ENCODE measurements at regions not wholly inside any gene's neighbourhood (a gene's known extent, or its start where the extent isn't known, plus 50 kb on each side); places are given as distances from the start of the nearest gene placed in this dataset.

GRCh38 chr1:22350924-22351767, 100.5 kb upstream of the ZBTB40 start:
- H3K9me3 ChIP-seq (ENCODE audit: control insufficient read depth, insufficient read depth, low read length) = no peaks in the 10 kb centered on the region
- peaks cover 15% of the 10 kb centered on the region; the same call in 1 of the 2 replicates for H3K27me3 ChIP-seq (ENCODE audit: control insufficient read depth, insufficient read depth, low read length)
- no peak overlapping the region for H3K27ac ChIP-seq (ENCODE audit: low read depth, low read length)
- no peak overlapping the region for H3K4me3 ChIP-seq (ENCODE audit: low read depth, low read length)
- H3K36me3 ChIP-seq (ENCODE audit: control insufficient read depth, insufficient read depth, low read length) = no peaks in the 10 kb centered on the region
- H3K4me1 ChIP-seq (ENCODE audit: control insufficient read depth, insufficient read depth, low read length) = peaks cover 18% of the 10 kb centered on the region
- no peak overlapping the region for H3K9ac ChIP-seq (ENCODE audit: low read depth, low read length)

GRCh38 chr1:22351768-22352080, 99.9 kb upstream of the ZBTB40 start:
- H3K27ac ChIP-seq (ENCODE audit: low read depth, low read length) = no peak overlapping the region
- no peak overlapping the region for H3K9ac ChIP-seq (ENCODE audit: low read depth, low read length)
- no peaks in the 10 kb centered on the region for H3K36me3 ChIP-seq (ENCODE audit: control insufficient read depth, insufficient read depth, low read length)
- no peak overlapping the region for H3K4me3 ChIP-seq (ENCODE audit: low read depth, low read length)
- H3K27me3 ChIP-seq (ENCODE audit: control insufficient read depth, insufficient read depth, low read length) = peaks cover 15% of the 10 kb centered on the region; the same call in 1 of the 2 replicates
- H3K4me1 ChIP-seq (ENCODE audit: control insufficient read depth, insufficient read depth, low read length) = peaks cover 18% of the 10 kb centered on the region
- H3K9me3 ChIP-seq (ENCODE audit: control insufficient read depth, insufficient read depth, low read length) = no peaks in the 10 kb centered on the region

DNA sequence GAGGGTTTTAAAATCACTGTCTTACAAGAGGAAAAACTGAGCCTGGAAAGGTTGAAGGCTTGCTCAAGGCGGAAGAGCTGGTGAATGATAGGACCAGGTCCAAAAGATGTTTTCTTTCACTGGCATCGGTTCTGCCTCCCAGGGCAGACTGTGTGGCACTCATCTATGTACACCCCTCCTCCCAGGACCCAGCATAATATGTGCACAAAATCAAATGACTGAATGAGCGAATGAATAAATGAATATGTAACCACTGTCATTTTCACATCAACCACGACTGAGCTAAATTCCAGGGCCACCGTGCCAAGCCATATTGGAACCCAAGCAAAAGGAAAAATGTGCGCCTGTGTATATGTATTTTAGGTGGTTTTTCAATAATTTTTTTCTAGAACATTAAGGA, 99.3 kb upstream of the ZBTB40 start:
- H3K27ac ChIP-seq (ENCODE audit: low read depth, low read length) = no peak overlapping the region
- peaks cover 15% of the 10 kb centered on the region; the same call in 1 of the 2 replicates for H3K27me3 ChIP-seq (ENCODE audit: control insufficient read depth, insufficient read depth, low read length)

DNA sequence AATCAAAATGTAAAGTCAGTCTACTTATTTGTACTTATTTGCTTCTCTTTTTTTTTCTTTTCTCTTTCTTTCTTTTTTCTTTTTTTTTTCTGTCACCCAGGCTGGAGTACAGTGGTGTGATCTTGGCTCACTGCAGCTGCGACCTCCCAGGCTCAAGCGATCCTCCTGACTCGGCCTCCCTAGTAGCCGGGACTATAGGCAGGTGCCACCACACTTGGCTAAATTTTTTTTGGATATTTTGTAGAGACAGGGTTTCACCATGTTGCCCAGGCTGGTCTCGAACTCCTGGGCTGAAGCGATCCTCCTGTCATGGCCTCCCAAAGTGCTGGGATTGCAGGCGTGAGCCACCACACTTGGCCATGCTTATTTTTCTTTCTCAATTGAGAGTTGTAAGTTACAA, 98.8 kb upstream of the ZBTB40 start:
- H3K36me3 ChIP-seq (ENCODE audit: control insufficient read depth, insufficient read depth, low read length) = no peaks in the 10 kb centered on the region
- no peak overlapping the region for H3K4me3 ChIP-seq (ENCODE audit: low read depth, low read length)
- H3K9me3 ChIP-seq (ENCODE audit: control insufficient read depth, insufficient read depth, low read length) = no peaks in the 10 kb centered on the region
- peaks cover 15% of the 10 kb centered on the region; the same call in 1 of the 2 replicates for H3K27me3 ChIP-seq (ENCODE audit: control insufficient read depth, insufficient read depth, low read length)
- no peak overlapping the region for H3K9ac ChIP-seq (ENCODE audit: low read depth, low read length)
- H3K4me1 ChIP-seq (ENCODE audit: control insufficient read depth, insufficient read depth, low read length) = peaks cover 18% of the 10 kb centered on the region
- H3K27ac ChIP-seq (ENCODE audit: low read depth, low read length) = no peak overlapping the region

More for the DNA sequence above, 99.3 kb upstream of the ZBTB40 start:
- no peak overlapping the region for H3K9ac ChIP-seq (ENCODE audit: low read depth, low read length)
- no peak overlapping the region for H3K4me3 ChIP-seq (ENCODE audit: low read depth, low read length)
- H3K4me1 ChIP-seq (ENCODE audit: control insufficient read depth, insufficient read depth, low read length) = peaks cover 18% of the 10 kb centered on the region
- no peaks in the 10 kb centered on the region for H3K9me3 ChIP-seq (ENCODE audit: control insufficient read depth, insufficient read depth, low read length)
- no peaks in the 10 kb centered on the region for H3K36me3 ChIP-seq (ENCODE audit: control insufficient read depth, insufficient read depth, low read length)

DNA sequence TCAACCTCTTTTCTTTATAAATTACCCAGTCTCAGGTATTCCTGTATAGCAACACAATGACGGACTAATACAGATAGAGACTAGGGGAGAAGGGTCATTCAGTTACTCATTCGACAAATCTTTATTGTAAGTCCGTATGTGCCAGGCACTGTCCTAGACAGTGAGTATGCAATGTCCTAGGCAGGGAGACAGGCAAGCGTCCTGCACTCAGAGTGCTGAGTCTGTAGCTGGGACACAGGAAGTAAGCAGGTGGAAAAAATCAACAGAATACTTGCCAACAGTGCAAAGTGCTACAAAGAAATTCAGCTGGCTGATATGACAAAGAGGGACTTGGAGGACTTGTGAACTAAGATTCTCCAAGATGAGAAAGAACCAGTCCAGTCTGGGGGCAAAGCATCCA, 92.2 kb upstream of the ZBTB40 start:
- Histone ChIP-seq H3K9ac (ENCODE audit: low read depth, low read length) (no peak overlapping the region), H3K4me1 (ENCODE audit: control insufficient read depth, insufficient read depth, low read length) (no peaks in the 10 kb centered on the region), H3K9me3 (ENCODE audit: control insufficient read depth, insufficient read depth, low read length) (no peaks in the 10 kb centered on the region), H3K4me3 (ENCODE audit: low read depth, low read length) (no peak overlapping the region), H3K36me3 (ENCODE audit: control insufficient read depth, insufficient read depth, low read length) (no peaks in the 10 kb centered on the region), H3K27ac (ENCODE audit: low read depth, low read length) (no peak overlapping the region), H3K27me3 (ENCODE audit: control insufficient read depth, insufficient read depth, low read length) (no peaks in the 10 kb centered on the region)

DNA sequence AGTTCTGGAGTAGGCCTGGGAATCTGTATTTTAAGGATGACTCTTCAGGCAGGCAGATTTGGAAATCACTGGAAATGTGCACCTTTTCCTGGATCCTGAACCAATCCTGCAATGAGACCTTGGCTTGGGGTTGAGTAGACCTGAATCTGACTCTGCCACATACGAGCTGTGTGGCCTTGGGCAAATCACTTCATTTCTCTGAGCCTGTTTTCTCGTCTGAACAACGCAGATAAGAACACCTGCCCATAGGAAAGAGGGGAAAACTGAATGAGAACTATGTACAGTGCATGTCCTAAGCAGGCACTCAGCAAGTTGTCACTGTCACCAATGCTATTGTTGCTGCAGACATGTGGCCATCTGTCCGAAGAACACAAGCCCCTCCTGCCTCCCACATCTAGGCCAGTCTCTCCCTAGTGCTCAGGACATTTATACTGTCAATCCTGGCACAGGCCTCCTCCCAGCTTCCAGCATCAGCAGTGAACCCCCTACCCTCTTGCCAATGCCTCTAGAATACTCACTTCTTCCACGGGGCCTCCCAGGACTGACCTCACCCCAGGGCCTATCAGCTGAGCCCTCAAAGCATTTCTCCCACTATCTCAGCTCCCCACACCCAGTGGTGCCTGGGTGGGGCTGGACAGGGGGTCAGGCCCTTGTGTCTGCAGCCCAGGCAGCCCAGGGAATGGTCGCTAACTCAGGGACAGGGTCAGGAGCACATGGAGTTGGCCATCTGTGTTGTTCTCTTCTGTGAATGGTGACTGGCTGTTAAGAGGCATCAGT, 88.8 kb upstream of the ZBTB40 start:
- Histone ChIP-seq H3K36me3 (ENCODE audit: control insufficient read depth, insufficient read depth, low read length) (no peaks in the 10 kb centered on the region), H3K4me3 (ENCODE audit: low read depth, low read length) (no peak overlapping the region), H3K27me3 (ENCODE audit: control insufficient read depth, insufficient read depth, low read length) (no peaks in the 10 kb centered on the region), H3K27ac (ENCODE audit: low read depth, low read length) (no peak overlapping the region), H3K4me1 (ENCODE audit: control insufficient read depth, insufficient read depth, low read length) (no peaks in the 10 kb centered on the region), H3K9me3 (ENCODE audit: control insufficient read depth, insufficient read depth, low read length) (no peaks in the 10 kb centered on the region), H3K9ac (ENCODE audit: low read depth, low read length) (no peak overlapping the region)

- Histone ChIP-seq H3K4me1 (ENCODE audit: control insufficient read depth, insufficient read depth, low read length) (no peaks in the 10 kb centered on the region), H3K9ac (ENCODE audit: low read depth, low read length) (no peak overlapping the region), H3K9me3 (ENCODE audit: control insufficient read depth, insufficient read depth, low read length) (no peaks in the 10 kb centered on the region), H3K27ac (ENCODE audit: low read depth, low read length) (no peak overlapping the region), H3K4me3 (ENCODE audit: low read depth, low read length) (no peak overlapping the region), H3K36me3 (ENCODE audit: control insufficient read depth, insufficient read depth, low read length) (no peaks in the 10 kb centered on the region), H3K27me3 (ENCODE audit: control insufficient read depth, insufficient read depth, low read length) (no peaks in the 10 kb centered on the region)
These were observed 88.0 kb upstream of the ZBTB40 start for GRCh38 chr1:22363403-22364325.

- Histone ChIP-seq H3K9ac (ENCODE audit: low read depth, low read length) (no peak overlapping the region), H3K4me3 (ENCODE audit: low read depth, low read length) (no peak overlapping the region)
These were observed 87.4 kb upstream of the ZBTB40 start for GRCh38 chr1:22364326-22364650.

DNA sequence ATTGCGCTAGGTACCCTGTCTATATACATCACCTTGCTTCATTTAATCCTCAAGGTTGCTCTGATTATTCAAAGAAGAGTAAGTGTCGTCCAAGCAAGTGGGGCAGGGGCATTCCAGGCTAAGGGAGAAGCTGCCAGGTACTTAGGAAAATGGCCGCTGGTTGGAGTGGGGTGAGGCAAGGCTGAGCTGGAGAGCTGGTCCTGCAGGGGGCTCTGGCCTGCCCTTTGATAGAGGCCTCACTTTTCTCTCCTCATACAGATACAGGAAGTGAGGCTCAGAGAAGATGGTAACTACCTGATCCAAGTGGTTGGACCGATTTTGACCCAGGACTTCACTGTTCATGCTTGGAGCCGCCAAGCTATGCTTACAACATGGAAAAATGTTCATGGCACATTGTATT, 86.9 kb upstream of the ZBTB40 start:
- no peaks in the 10 kb centered on the region for H3K27me3 ChIP-seq (ENCODE audit: control insufficient read depth, insufficient read depth, low read length)

More at GRCh38 chr1:22364326-22364650, 87.4 kb upstream of the ZBTB40 start:
- H3K36me3 ChIP-seq (ENCODE audit: control insufficient read depth, insufficient read depth, low read length) = no peaks in the 10 kb centered on the region
- no peaks in the 10 kb centered on the region for H3K4me1 ChIP-seq (ENCODE audit: control insufficient read depth, insufficient read depth, low read length)
- no peak overlapping the region for H3K27ac ChIP-seq (ENCODE audit: low read depth, low read length)
- H3K27me3 ChIP-seq (ENCODE audit: control insufficient read depth, insufficient read depth, low read length) = no peaks in the 10 kb centered on the region
- H3K9me3 ChIP-seq (ENCODE audit: control insufficient read depth, insufficient read depth, low read length) = no peaks in the 10 kb centered on the region

DNA sequence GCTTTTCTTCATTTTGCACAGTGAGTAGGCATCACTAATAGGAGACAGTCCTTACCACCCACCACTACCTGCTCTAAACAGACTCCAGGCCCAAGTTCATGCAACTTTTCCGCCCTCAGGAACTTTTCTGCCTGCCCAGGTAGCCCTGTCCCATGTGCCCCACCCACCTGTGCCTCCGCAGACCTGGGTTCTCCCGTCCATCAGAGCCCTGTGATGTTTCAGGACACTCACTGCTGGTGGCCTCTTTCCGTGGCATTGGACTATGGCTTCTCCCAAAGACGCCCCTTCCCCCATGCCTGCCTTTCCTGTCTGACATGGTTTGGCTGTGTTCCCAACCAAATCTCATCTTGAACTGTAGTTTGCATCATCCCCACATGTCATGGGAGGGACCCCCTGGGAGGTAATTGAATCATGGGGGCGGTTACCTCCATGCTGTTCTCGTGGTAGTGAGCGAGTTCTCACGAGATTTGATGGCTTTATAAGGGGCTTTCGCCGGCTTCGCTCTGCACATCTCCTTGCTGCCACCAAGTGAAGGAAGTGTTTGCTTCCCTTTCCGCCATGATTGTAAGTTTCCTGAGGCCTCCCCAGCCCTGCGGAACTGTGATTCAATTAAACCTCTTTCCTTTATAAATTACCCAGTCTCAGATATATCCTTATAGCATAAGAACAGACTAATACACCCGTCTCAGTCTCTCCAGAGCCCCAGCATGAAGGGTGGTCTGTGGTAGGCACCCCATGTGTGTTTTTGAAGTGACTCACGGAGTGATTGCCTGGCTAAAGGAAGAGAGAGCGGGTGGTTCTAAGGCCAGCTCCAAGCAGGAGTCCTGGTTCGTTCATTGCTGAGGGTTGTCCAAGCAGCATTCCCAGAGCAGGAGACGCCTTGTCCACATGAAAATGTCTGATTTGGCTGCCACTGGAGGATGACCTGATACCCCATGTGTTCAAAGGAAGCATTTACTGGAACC, 86.0 kb upstream of the ZBTB40 start:
- Histone ChIP-seq H3K4me3 (ENCODE audit: low read depth, low read length) (no peak overlapping the region), H3K9ac (ENCODE audit: low read depth, low read length) (no peak overlapping the region), H3K27ac (ENCODE audit: low read depth, low read length) (no peak overlapping the region), H3K36me3 (ENCODE audit: control insufficient read depth, insufficient read depth, low read length) (no peaks in the 10 kb centered on the region), H3K9me3 (ENCODE audit: control insufficient read depth, insufficient read depth, low read length) (no peaks in the 10 kb centered on the region), H3K4me1 (ENCODE audit: control insufficient read depth, insufficient read depth, low read length) (no peaks in the 10 kb centered on the region), H3K27me3 (ENCODE audit: control insufficient read depth, insufficient read depth, low read length) (no peaks in the 10 kb centered on the region)

More for the DNA sequence above, 86.9 kb upstream of the ZBTB40 start:
- Histone ChIP-seq H3K36me3 (ENCODE audit: control insufficient read depth, insufficient read depth, low read length) (no peaks in the 10 kb centered on the region), H3K9ac (ENCODE audit: low read depth, low read length) (no peak overlapping the region), H3K4me3 (ENCODE audit: low read depth, low read length) (no peak overlapping the region), H3K4me1 (ENCODE audit: control insufficient read depth, insufficient read depth, low read length) (no peaks in the 10 kb centered on the region), H3K9me3 (ENCODE audit: control insufficient read depth, insufficient read depth, low read length) (no peaks in the 10 kb centered on the region), H3K27ac (ENCODE audit: low read depth, low read length) (no peak overlapping the region)

Data from HUES48 (cell line).